GM13976 (cell line): ENCODE measurements at regions not wholly inside any gene's neighbourhood (a gene's known extent, or its start where the extent isn't known, plus 50 kb on each side); places are given as distances from the start of the nearest gene placed in this dataset.

ENCODE experiments used
- DNase-seq: peaks from one replicate; pipeline ENCODE4 v3.0.0; 2012; ENCODE audit warnings: low spot score
- in situ Hi-C: fragments of 300-500 bp; cut with MboI; formaldehyde crosslinking; loops from one replicate; pipeline ENCODE4 v1.12.0; 2022; ENCODE audit warnings: low sequenced_read_pairs, mixed read lengths, inconsistent platforms; ENCODE audit not compliant: unreplicated experiment
- TF ChIP-seq, protein P1 (sequence below): IDR thresholded peaks from 2 replicates; pipeline ENCODE4 v1.5.1; 2012; ENCODE audit warnings: borderline replicate concordance, mild to moderate bottlenecking; ENCODE audit not compliant: insufficient read depth; ENCODE audit errors: extremely low read depth, missing control alignments, control extremely low read depth

- DNase-seq, result no peak
- in situ Hi-C loops, result no loop called here
- TF ChIP-seq, protein P1, sequence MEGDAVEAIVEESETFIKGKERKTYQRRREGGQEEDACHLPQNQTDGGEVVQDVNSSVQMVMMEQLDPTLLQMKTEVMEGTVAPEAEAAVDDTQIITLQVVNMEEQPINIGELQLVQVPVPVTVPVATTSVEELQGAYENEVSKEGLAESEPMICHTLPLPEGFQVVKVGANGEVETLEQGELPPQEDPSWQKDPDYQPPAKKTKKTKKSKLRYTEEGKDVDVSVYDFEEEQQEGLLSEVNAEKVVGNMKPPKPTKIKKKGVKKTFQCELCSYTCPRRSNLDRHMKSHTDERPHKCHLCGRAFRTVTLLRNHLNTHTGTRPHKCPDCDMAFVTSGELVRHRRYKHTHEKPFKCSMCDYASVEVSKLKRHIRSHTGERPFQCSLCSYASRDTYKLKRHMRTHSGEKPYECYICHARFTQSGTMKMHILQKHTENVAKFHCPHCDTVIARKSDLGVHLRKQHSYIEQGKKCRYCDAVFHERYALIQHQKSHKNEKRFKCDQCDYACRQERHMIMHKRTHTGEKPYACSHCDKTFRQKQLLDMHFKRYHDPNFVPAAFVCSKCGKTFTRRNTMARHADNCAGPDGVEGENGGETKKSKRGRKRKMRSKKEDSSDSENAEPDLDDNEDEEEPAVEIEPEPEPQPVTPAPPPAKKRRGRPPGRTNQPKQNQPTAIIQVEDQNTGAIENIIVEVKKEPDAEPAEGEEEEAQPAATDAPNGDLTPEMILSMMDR, result no peak
These were observed 99.8 kb upstream of the PDE10A start for GRCh38 chr6:165762876-165763275.

- in situ Hi-C loops, result no loop called here
- DNase-seq, result no peak
- TF ChIP-seq, protein P1, result no peak
These were observed 99.1 kb upstream of the PDE10A start for GRCh38 chr6:165762125-165762524.

- no peak for DNase-seq
- in situ Hi-C loops, result no loop called here
- TF ChIP-seq, protein P1, result no peak
These were observed 97.8 kb upstream of the PDE10A start for GRCh38 chr6:165760803-165761185.

DNA sequence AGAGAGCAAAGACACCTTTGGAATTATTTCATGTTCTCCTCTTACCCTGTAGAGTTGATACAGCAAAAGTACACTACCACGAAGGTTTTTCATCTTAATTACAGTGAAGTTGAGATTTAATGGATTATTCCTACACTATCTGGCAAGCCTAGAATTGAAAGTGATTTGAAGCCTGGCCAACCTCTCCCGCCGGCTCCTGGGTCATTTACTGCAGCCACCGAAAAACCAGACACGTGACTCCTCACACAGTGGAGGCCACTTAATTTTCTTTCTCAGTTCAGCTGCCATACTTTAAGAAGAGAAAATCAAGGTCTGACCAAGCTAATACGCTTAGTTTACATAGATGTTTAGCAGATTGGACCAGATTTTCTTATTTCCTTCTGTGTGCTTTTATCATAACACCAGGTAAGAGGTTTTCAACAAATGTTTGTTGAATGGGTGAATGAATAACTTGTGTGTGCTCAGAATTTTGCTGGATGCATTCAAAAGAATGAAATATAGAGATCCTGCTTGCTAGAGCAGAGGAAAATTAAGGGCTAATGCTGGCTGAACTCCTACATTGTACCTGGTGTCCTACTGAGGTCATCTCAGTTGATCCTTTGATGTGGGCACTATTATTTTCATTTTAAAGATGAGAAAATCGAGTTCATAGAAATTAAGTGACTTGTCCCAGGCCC is 97.2 kb upstream of the PDE10A start:
- in situ Hi-C loops, result no loop called here
- TF ChIP-seq, protein P1, result no peak

DNA sequence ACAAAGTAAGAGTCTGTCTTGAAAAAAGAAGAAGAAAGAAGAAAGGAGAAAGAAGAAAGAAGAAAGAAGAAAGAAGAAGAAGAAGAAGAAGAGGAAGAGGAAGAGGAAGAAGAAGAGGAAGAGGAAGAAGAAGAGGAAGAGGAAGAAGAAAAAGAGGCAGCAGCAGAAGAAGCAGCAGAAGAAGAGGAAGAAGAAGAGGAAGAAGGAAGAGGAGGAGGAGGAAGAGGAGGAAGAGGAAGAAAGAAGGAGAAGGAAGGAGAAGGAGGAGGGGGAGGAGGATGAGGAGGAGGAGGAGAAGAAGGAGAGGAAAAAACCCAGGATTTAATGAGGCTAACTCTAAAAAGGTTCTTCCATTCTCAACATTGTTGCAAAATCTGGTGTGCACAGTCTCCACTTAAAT is 95.4 kb upstream of the PDE10A start:
- TF ChIP-seq, protein P1, result no peak
- no peak for DNase-seq
- in situ Hi-C loops, result no loop called here

More for the DNA sequence above, 97.2 kb upstream of the PDE10A start:
- no peak for DNase-seq

DNA sequence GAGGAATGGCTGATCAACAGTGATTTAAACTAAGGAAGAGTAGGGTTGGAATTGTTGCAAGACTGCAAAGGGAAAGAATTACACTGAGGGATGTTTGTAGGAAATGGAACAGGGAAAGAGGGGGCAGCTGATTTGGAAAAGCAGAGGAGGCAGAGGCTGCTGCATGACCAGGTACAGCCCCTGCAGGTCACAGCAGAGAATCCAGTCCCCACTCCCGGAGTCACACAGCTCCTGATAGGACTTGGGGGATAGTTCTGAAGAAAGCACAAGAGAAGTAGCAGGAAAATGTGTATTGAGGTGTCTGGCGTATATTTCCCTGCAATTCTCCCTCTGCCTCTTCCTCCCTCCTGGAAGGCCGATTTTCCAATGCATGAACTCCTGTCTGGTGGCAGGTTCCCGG is 92.5 kb upstream of the PDE10A start:
- DNase-seq, result no peak
- in situ Hi-C loops, result no loop called here
- TF ChIP-seq, protein P1, result no peak

- no peak for DNase-seq
- in situ Hi-C loops, result no loop called here
These were observed 90.5 kb upstream of the PDE10A start for GRCh38 chr6:165753506-165753905.

More at GRCh38 chr6:165753506-165753905, 90.5 kb upstream of the PDE10A start:
- TF ChIP-seq, protein P1, result no peak
